ENCODE measurements at regions not wholly inside any gene's neighbourhood (a gene's known extent, or its start where the extent isn't known, plus 50 kb on each side); places are given as distances from the start of the nearest gene placed in this dataset.

DNA sequence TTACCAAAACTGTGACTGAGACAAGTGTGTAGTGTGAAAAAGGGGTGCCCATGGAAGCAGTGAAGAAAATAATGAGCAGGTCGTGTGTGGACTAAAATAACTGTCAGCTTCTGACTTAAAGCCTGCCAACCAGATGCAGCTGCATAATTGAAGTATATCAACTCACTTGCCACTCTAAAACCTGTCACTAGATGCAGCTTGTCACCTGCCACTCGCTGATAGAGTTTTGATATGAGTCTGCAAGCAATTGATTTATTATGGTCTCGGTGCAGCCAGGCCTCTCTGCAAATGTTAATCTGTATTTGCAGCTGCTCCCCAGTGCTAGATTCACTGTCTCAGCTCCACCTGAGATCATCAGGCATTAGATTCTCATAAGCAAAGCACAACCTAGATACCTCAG lies 1090.0 kb upstream of the EYS start:
- TF ChIP-seq ZBTB7A (IDR thresholded peaks at IDR 0.05; ENCODE audit: low read depth) (no peak), FOXM1 (IDR thresholded peaks at IDR 0.05; ENCODE audit: borderline replicate concordance, low read depth) (no peak)
- TF ChIP-seq, protein P1, sequence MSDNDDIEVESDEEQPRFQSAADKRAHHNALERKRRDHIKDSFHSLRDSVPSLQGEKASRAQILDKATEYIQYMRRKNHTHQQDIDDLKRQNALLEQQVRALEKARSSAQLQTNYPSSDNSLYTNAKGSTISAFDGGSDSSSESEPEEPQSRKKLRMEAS (IDR thresholded peaks at IDR 0.05), result no peak
- TF ChIP-seq, protein P2, sequence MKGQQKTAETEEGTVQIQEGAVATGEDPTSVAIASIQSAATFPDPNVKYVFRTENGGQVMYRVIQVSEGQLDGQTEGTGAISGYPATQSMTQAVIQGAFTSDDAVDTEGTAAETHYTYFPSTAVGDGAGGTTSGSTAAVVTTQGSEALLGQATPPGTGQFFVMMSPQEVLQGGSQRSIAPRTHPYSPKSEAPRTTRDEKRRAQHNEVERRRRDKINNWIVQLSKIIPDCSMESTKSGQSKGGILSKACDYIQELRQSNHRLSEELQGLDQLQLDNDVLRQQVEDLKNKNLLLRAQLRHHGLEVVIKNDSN (IDR thresholded peaks at IDR 0.05), result no peak
